GM23338 (cell line): ENCODE measurements at regions not wholly inside any gene's neighbourhood (a gene's known extent, or its start where the extent isn't known, plus 50 kb on each side); places are given as distances from the start of the nearest gene placed in this dataset.

Source experiments
- EZH2 ChIP-seq: fragments of 200-600 bp; sonication (generic); IDR thresholded peaks from one replicate; pipeline ENCODE4 v1.8.0; 2017; ENCODE audit warnings: antibody characterized with exemption, mild to moderate bottlenecking, low read depth; ENCODE audit not compliant: unreplicated experiment
- POLR2AphosphoS5 ChIP-seq: IDR thresholded peaks from 2 replicates; pipeline ENCODE4 v1.6.1; 2016; ENCODE audit warnings: antibody characterized with exemption, low read depth
- TF ChIP-seq, protein P1 (sequence below), 2 experiments: fragments of 200-600 bp in 1 of 2; sonication (generic) in 1 of 2; conservative IDR thresholded peaks; 2 replicates each; pipeline versions ENCODE4 v1.5.1 to v1.6.1; 2016 to 2017; ENCODE audit warnings: antibody characterized with exemption in 2 of 2, low read depth in 2 of 2, mild to moderate bottlenecking in 2 of 2, moderate library complexity in 1 of 2
- TF ChIP-seq, protein P2 (sequence below): IDR thresholded peaks from one replicate; pipeline ENCODE4 v1.6.1; 2018; ENCODE audit warnings: antibody characterized with exemption; ENCODE audit not compliant: unreplicated experiment

DNA sequence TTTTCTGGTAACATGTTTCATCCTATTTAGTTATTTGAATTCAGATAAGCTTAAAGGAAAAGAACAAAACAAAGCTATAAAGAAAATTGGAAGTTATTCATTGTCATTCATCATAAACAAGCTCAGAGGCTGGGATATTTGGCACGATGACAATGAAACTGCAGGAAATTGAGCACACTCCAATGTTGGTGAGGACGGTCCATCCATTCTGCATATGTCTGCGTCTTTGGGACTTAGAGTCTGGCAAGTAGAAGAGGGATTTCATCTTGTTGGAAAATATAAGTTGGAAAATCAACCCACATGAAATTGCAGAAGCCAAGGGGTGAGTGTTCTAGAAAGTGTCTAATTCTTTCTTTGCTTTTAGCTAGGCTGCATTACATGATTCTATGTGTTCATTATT, 78.4 kb downstream of the HDGFL1 start:
- TF ChIP-seq, protein P1, sequence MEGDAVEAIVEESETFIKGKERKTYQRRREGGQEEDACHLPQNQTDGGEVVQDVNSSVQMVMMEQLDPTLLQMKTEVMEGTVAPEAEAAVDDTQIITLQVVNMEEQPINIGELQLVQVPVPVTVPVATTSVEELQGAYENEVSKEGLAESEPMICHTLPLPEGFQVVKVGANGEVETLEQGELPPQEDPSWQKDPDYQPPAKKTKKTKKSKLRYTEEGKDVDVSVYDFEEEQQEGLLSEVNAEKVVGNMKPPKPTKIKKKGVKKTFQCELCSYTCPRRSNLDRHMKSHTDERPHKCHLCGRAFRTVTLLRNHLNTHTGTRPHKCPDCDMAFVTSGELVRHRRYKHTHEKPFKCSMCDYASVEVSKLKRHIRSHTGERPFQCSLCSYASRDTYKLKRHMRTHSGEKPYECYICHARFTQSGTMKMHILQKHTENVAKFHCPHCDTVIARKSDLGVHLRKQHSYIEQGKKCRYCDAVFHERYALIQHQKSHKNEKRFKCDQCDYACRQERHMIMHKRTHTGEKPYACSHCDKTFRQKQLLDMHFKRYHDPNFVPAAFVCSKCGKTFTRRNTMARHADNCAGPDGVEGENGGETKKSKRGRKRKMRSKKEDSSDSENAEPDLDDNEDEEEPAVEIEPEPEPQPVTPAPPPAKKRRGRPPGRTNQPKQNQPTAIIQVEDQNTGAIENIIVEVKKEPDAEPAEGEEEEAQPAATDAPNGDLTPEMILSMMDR (conservative IDR thresholded peaks at IDR 0.05; ENCODE audit: low read depth in 2 of 2), result no peak
- TF ChIP-seq POLR2AphosphoS5 (no peak), EZH2 (no peak)
- TF ChIP-seq, protein P2, sequence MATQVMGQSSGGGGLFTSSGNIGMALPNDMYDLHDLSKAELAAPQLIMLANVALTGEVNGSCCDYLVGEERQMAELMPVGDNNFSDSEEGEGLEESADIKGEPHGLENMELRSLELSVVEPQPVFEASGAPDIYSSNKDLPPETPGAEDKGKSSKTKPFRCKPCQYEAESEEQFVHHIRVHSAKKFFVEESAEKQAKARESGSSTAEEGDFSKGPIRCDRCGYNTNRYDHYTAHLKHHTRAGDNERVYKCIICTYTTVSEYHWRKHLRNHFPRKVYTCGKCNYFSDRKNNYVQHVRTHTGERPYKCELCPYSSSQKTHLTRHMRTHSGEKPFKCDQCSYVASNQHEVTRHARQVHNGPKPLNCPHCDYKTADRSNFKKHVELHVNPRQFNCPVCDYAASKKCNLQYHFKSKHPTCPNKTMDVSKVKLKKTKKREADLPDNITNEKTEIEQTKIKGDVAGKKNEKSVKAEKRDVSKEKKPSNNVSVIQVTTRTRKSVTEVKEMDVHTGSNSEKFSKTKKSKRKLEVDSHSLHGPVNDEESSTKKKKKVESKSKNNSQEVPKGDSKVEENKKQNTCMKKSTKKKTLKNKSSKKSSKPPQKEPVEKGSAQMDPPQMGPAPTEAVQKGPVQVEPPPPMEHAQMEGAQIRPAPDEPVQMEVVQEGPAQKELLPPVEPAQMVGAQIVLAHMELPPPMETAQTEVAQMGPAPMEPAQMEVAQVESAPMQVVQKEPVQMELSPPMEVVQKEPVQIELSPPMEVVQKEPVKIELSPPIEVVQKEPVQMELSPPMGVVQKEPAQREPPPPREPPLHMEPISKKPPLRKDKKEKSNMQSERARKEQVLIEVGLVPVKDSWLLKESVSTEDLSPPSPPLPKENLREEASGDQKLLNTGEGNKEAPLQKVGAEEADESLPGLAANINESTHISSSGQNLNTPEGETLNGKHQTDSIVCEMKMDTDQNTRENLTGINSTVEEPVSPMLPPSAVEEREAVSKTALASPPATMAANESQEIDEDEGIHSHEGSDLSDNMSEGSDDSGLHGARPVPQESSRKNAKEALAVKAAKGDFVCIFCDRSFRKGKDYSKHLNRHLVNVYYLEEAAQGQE, result no peak
